ENCODE measurements at regions not wholly inside any gene's neighbourhood (a gene's known extent, or its start where the extent isn't known, plus 50 kb on each side); places are given as distances from the start of the nearest gene placed in this dataset.

DNA sequence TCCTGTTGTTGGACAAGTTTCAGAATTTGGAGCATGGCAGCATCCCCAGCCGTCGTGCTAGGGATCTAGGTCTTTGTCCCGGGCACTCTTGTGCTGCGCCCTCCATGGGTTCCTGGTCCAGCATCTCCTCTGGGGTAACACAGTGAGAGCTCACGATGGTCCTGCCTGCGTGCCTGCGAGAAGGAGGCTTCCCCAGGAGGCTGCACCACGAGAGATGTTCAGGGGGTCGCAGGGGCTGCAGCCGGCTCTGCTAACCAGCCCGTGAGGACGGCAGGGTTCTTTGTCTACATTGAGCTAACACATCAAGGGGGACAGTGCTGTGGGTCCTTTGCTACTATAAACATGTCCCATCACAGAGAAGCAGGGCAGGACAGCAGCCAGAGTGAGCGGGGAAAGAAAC is 103.9 kb upstream of the SOX1 start:
- peaks cover 11% of the 10 kb centered on the region; the same call in 1 of the 2 replicates for H3K23me2 ChIP-seq (ENCODE audit: low read depth, low read length)
- no peak overlapping the region for H2BK15ac ChIP-seq (ENCODE audit: low read length)
- H3K4ac ChIP-seq (replicated peaks; ENCODE audit: insufficient read length, low read depth, low read length): no peak overlapping the region
- no peak overlapping the region for H2BK120ac ChIP-seq (replicated peaks; ENCODE audit: low read depth, low read length)
- DNase-seq (ENCODE audit: low read depth in 1 of 2, low spot score in 2 of 2) (no peak), FAIRE-seq (no peak)
- H2BK5ac ChIP-seq (ENCODE audit: low read depth, low read length): no peak overlapping the region
- H3K27ac ChIP-seq (ENCODE audit: low read depth, low read length): no peak overlapping the region
- H3K36me3 ChIP-seq (ENCODE audit: control insufficient read depth in 2 of 4, insufficient read depth in 4 of 4, low read length in 3 of 4): no peaks in the 10 kb centered on the region
- no peak overlapping the region for H4K5ac ChIP-seq (ENCODE audit: insufficient read length, low read depth, low read length)
- H4K91ac ChIP-seq (replicated peaks; ENCODE audit: insufficient read length, low read length): no peak overlapping the region
- POLR2A ChIA-PET (ENCODE audit: partially characterized antibody): no interaction called here
- H3K79me1 ChIP-seq (ENCODE audit: low read depth, low read length): peaks cover 2% of the 10 kb centered on the region; the same call in 1 of the 2 replicates
- no peaks in the 10 kb centered on the region for H4K20me1 ChIP-seq (replicated peaks in 1 of 2; ENCODE audit: control insufficient read depth in 1 of 2, insufficient read depth in 2 of 2, low read length in 2 of 2)
- H2BK20ac ChIP-seq (ENCODE audit: low read length): no peak overlapping the region
- H3K9me3 ChIP-seq (ENCODE audit: insufficient read depth in 2 of 2, low read depth in 1 of 2, low read length in 1 of 2): no peaks in the 10 kb centered on the region
- no peak overlapping the region for H4K8ac ChIP-seq (ENCODE audit: extremely low read depth, insufficient read depth, low read length)
- H3K56ac ChIP-seq (replicated peaks; ENCODE audit: insufficient read length, low read depth, low read length): no peak overlapping the region
- no peak overlapping the region for H3K14ac ChIP-seq (ENCODE audit: insufficient read length)
- no peak overlapping the region for H3K9ac ChIP-seq (replicated peaks in 1 of 4; ENCODE audit: extremely low read depth in 1 of 4, low read depth in 3 of 4, low read length in 3 of 4)
- no peaks in the 10 kb centered on the region for H3K79me2 ChIP-seq (ENCODE audit: control insufficient read depth in 1 of 2, insufficient read depth in 2 of 2, low read length in 2 of 2)
- CTCF ChIA-PET (ENCODE audit: partially characterized antibody): interaction anchor here (1.7 to 2.2 kb wide), 2 partner anchors 101 to 458 kb away, joined by 3 to 6 read pairs; no protein-coding TSS in a partner anchor
- H3K4me2 ChIP-seq (ENCODE audit: insufficient read depth in 1 of 2, low read depth in 2 of 2, low read length in 2 of 2): no peak overlapping the region
- no peaks in the 10 kb centered on the region for H3K27me3 ChIP-seq (replicated peaks in 1 of 4; ENCODE audit: control insufficient read depth in 3 of 4, extremely low read depth in 1 of 4, insufficient read depth in 3 of 4, low read length in 3 of 4)
- no peaks in the 10 kb centered on the region for H3K4me1 ChIP-seq (replicated peaks in 1 of 4; ENCODE audit: control insufficient read depth in 3 of 4, insufficient read depth in 4 of 4, low read length in 3 of 4)
- no peak overlapping the region for H3K18ac ChIP-seq (ENCODE audit: extremely low read depth, low read length)
- no peak overlapping the region for H2BK12ac ChIP-seq (ENCODE audit: low read depth, low read length)
- no peak overlapping the region for H3K4me3 ChIP-seq (ENCODE audit: extremely low read depth in 1 of 4, insufficient read depth in 2 of 4, low read depth in 3 of 4, low read length in 4 of 4)
- H2AFZ ChIP-seq (ENCODE audit: low read length): no peak overlapping the region
- no peak overlapping the region for H2AK5ac ChIP-seq (ENCODE audit: low read depth, low read length)
- no peak overlapping the region for H3K23ac ChIP-seq (ENCODE audit: insufficient read length)
- 95% methylated on average over 13 of the region's 13 CpGs; no CpG with 5 or more reads in 1 of the 2 experiments for WGBS, 2 experiments (ENCODE audit: extremely low coverage in 1 of 2, insufficient coverage in 1 of 2, insufficient read length in 1 of 2, insufficient replicate concordance in 2 of 2, low coverage in 1 of 2, low lambda C conversion rate in 2 of 2, missing lambda C conversion rate in 1 of 2)
- TF ChIP-seq BCL11A (IDR thresholded peaks at IDR 0.05; ENCODE audit: low read depth in 2 of 2, low read length in 2 of 2): no peak
- TF ChIP-seq POU5F1 (IDR thresholded peaks at IDR 0.05; ENCODE audit: low read depth, low read length): no peak
- TF ChIP-seq TCF12 (IDR thresholded peaks at IDR 0.05; ENCODE audit: low read depth, low read length): no peak
- TF ChIP-seq, protein P1, sequence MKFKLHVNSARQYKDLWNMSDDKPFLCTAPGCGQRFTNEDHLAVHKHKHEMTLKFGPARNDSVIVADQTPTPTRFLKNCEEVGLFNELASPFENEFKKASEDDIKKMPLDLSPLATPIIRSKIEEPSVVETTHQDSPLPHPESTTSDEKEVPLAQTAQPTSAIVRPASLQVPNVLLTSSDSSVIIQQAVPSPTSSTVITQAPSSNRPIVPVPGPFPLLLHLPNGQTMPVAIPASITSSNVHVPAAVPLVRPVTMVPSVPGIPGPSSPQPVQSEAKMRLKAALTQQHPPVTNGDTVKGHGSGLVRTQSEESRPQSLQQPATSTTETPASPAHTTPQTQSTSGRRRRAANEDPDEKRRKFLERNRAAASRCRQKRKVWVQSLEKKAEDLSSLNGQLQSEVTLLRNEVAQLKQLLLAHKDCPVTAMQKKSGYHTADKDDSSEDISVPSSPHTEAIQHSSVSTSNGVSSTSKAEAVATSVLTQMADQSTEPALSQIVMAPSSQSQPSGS (IDR thresholded peaks at IDR 0.05; ENCODE audit: low read length): no peak
- no peak for TF ChIP-seq JUND (IDR thresholded peaks at IDR 0.05; ENCODE audit: low read length)
- TF ChIP-seq CREB1 (IDR thresholded peaks at IDR 0.05): no peak
- TF ChIP-seq NANOG (IDR thresholded peaks at IDR 0.05; ENCODE audit: insufficient read depth, low read depth, low read length, poor library complexity, severe bottlenecking): no peak
- TF ChIP-seq SUZ12 (IDR thresholded peaks at IDR 0.05; ENCODE audit: low read length): no peak
- no peak for TF ChIP-seq ASH2L (IDR thresholded peaks at IDR 0.05; ENCODE audit: low read length)
- TF ChIP-seq HDAC6 (IDR thresholded peaks at IDR 0.05; ENCODE audit: low read depth, low read length): no peak
- TF ChIP-seq KDM5A (IDR thresholded peaks at IDR 0.05; ENCODE audit: low read length): no peak
- TF ChIP-seq POLR2A (IDR thresholded peaks at IDR 0.05; ENCODE audit: control extremely low read depth in 1 of 2, low read depth in 2 of 2, low read length in 2 of 2): no peak
- TF ChIP-seq POLR2AphosphoS5 (IDR thresholded peaks at IDR 0.05; ENCODE audit: low read depth, low read length): no peak
- TF ChIP-seq CHD1 (IDR thresholded peaks at IDR 0.05; ENCODE audit: low read depth, low read length): no peak
- TF ChIP-seq BACH1 (IDR thresholded peaks at IDR 0.05; ENCODE audit: low read length): no peak
